ENCODE measurements at regions not wholly inside any gene's neighbourhood (a gene's known extent, or its start where the extent isn't known, plus 50 kb on each side); places are given as distances from the start of the nearest gene placed in this dataset.

DNA sequence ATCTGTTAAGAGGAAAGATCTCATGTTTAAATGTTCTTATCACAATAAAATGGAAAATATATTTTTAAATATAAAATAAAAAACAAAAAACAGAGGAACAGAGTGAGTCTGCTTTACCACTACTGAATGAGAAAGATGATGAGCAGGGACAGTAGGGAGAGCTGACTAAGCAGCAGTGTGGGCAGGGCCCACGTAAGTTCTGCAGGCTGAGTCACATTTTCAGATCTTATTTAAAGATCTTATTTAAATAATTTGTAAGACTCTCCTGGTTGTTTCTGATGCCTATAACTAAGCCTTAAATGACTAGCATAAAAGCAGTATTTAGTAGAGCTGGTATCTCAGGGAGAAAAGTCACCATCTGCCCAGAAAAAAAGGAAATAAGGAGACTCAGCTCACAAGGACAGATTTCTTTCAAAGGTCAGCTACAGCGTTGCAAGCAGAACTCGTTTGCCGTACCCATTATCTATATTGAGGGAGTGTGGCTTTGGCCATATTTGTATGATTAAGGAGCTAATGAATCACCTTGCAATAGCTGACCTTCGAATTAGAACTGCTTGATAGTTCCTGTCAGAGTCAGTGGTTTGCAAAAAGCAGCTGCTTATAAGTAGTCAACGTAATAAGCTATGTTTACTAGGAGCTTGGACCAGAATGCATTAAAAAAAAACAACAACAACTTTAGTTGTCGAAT lies 322.1 kb upstream of the CHAC2 start:
- DNase-seq, result peak; percentile 18

DNA sequence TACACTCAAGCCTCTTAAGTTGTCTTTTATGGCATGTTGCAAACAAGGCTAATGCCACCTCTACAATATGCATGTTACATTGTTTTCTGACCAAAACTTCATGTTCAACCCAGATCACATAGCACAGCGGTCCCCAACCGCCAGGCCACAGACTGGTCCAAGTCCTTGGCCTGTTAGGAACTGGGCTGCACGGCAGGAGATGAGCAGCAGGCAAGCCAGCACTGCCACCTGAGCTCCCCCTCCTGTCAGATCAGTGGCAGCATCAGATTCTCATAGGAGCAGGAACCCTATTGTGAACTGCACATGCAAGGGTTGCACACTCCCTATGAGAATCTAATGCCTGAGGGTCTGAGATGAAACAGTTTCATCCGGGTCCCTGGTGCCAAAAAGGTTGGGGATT lies 324.8 kb upstream of the CHAC2 start:
- no peak for DNase-seq

- DNase-seq, result no peak
Observed at GRCh38 chr2:53442093-53442492, 325.5 kb upstream of the CHAC2 start.

DNA sequence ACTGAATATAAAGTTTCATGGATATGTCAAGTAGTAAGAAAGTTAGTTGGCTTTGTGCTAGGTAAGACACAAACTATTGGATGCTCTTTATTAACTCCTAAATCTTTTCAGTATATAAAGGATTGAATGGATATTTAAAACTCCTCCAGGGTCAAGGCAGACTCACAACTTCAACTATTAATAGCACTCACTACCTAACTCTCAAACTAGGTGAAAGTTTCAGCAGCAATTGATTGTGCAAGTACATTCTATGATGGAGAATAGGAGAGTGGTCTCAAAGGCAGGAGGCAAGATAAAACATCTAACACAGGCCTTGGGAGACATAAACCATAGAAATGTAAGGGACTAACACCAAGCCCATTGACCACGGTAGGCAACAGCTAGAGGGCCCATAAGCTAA lies 328.9 kb upstream of the CHAC2 start:
- no peak for DNase-seq

DNA sequence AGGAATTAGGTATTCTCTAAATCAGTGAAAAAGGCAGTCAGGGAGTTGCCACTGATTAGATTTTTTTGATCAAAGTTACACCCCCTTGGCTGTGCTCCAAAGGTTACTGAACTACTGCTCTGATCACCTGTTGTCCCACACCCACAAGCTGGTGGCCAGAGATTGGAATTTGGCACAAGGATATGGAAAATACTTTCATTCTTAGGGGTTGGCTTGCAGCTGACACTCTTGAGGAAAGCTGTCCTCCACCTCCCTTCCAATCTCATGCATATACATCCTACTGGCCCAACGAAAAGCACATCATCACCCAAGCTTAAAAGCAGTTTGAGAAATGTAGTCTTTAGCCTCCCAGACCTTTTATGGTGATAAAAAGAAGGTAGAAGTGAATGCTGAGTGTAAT lies 329.5 kb upstream of the CHAC2 start:
- no peak for DNase-seq

GRCh38 chr2:53437371-53437770 lies 330.2 kb upstream of the CHAC2 start:
- no peak for DNase-seq

DNA sequence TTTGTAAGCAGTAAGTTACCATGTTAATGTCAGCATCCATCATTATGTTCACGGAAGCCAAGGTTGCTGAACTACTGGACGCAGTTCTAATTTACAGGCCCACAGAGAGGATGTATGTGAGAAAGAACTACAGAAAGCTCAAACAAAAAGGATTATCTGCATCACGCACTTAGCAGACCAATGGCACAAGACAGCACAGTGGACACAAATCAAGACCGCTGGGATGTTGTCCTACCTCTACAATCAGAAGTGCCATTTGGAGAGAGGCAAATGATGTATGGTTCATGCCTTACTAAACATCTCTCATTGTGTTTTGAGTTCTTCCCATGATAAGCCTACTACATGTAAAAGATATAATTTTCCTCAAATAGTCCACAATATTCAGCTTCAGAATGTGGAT lies 330.7 kb upstream of the CHAC2 start:
- no peak for DNase-seq

- no peak for DNase-seq
Observed at GRCh38 chr2:53435610-53436009, 332.0 kb upstream of the CHAC2 start.

DNA sequence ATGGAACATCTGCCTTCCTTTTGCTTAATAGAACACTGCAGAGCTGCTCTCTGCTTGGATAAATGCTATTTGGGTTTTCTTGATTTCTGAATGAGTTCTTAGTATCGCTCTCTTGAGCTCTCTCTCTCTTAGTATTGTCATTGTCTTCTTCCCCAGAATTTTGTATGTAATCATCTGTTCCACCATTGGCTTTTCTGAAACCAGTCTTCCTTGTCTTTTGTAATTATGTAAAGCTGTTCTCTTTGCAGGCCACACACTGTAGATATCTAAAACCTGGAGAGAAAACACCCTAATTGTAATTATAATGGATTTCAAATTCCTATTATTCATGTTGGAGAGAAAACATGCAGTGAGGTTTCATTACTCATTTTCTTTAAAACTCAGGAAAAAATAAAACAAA lies 333.1 kb upstream of the CHAC2 start:
- no peak for DNase-seq

DNA sequence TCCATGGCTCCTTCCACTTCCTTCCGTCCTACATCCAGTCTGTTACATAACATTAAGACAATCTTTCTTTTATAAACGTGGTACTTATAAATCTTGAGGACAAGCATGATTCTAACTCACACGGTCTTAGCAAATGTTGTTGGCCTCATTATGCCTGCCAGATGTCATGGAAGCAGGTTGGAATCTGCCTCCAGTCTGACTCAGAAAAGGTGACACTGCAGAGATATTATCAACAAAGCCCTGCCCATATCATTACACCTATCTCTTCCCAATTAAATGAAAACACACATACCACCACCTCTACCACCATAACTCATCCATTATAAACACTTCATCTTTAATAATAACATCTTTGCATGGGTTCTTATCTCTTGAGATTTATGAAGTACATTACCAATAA lies 334.7 kb upstream of the CHAC2 start:
- DNase-seq, result no peak

- DNase-seq, result no peak
Observed at GRCh38 chr2:53429901-53430300, 337.7 kb upstream of the CHAC2 start.

DNA sequence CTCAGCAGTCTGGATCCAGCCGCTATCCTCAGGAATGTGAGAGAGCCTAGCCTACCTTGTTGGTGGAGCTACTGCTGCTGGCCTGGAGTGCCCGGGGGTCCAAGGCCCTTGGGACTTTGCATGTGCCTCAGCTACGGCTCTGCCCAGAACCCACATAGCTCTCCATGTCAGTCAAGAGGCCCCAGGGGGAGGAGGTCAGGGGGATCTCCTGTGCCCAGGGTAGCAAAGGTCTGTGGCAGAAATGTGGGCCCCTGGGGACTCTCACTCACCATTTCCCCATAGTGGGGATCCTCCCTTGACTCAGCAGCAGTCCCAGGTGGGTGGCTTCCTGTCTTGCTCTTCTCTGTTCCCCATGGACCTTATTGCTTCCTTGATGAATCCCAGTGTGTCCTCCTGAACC lies 342.7 kb upstream of the CHAC2 start:
- DNase-seq, result no peak

DNA sequence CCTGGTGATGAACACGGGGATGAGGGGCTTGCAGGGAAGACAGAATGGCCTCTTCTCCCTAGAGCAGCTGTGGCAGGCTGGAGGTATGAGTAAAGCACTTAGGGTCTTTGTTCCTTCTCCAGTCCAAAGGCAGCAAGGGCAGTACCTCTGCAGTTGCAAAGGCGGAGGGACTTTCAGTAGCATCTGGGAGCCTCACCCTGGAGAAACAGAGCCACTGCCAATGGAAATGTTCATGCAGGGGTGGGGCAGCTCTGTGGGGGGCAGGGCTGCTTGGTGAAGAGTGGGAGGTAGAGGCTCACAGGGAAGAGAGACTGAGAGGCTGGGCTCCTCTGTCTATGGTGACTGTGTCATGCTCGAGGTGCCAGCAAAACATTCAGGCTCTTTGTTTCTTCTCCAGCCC lies 344.1 kb upstream of the CHAC2 start:
- no peak for DNase-seq

DNA sequence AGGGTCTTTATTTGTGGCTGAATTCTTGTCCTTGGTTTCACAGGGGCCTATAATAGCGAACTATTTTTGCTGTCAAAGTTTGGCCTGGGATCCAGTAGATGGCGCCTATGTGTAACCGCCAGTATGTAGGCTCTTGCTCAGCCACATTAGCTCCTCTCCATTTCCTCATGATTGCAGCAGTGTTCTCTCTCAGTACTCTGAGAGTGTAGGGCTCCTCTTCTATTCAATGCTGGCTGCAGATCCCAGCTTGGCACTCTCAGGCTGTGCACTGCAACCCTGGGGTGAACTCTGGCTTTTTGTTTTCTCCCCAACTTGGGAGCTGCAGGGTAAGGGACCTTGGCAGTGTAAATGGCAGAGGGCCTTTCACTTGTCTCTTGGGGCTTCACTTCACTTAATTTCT lies 344.6 kb upstream of the CHAC2 start:
- peak; percentile 39 for DNase-seq

- DNase-seq, result no peak
Observed at GRCh38 chr2:53417385-53417784, 350.2 kb upstream of the CHAC2 start.

- DNase-seq, result no peak
Observed at GRCh38 chr2:53407363-53408080, 360.1 kb upstream of the CHAC2 start.

GRCh38 chr2:53403792-53404413 lies 363.7 kb upstream of the CHAC2 start:
- DNase-seq, result peak; percentile 36

- DNase-seq, result no peak
Observed at GRCh38 chr2:53397085-53397484, 370.5 kb upstream of the CHAC2 start.

DNA sequence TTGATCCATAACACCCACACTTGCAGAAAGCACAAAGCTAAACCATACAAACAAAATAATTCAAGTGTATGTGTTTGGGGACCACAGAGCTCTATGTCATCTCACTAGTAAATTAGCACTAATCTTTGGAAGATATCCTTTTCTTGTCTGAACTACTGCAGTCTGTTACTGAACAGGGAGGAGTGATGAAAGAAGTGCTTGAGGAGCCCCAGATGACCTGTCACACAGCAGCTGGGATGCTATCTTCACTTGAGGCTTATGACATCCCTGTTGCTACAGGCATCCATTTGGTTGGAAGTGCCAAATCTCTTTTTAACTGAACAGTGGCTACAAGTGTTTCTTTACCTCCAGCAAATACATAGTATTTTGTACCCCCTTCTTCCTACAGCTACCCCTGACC lies 386.3 kb upstream of the CHAC2 start:
- no peak for DNase-seq

- DNase-seq, result no peak
Observed at GRCh38 chr2:53379547-53379946, 388.1 kb upstream of the CHAC2 start.

GRCh38 chr2:53378791-53379190 lies 388.8 kb upstream of the CHAC2 start:
- no peak for DNase-seq

DNA sequence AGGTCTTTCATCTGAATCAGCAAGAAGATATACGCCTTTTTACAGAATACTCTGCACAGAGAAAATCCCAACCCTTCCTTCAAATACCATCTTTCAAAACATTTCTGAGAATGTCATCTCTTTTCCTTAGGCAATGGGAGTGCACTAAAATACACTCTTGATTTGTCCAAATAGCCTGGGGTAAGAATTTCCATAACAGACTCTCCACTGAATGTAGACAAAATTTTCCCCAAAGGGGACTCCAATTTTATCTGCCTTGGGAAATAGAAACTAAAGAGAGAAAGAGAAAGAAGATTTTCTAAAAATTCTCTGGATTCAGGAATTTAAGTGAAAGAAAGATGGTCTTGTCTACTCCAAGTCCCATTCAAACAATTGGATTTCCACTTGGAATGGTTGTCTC lies 394.5 kb upstream of the CHAC2 start:
- DNase-seq, result no peak

DNA sequence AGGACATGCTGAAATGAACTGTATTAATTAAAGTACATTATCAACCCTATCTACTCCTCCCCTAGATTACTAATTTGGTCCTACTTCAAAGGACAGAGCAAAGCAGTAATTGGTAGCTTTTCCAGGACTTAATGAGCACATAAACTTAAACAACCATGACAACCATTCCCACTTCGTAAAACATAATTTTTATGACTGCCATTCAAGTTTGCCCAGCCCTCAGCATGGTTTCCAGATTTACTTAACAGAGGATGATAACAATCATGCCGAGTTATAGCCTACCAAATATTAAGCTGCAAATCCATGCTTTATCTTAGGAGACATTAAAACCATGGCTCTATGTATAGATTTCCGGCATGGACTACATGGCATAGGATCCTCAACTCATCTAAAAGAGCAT lies 401.1 kb upstream of the CHAC2 start:
- DNase-seq, result no peak

- DNase-seq, result no peak
Observed at GRCh38 chr2:53362934-53363333, 404.7 kb upstream of the CHAC2 start.
